HG03280 (cell line): ENCODE measurements at regions not wholly inside any gene's neighbourhood (a gene's known extent, or its start where the extent isn't known, plus 50 kb on each side); places are given as distances from the start of the nearest gene placed in this dataset.

Experiments used
- ATAC-seq: cut with Tn5 transposase; IDR thresholded peaks from one replicate; pipeline ENCODE4 v1.9.1; 2021; ENCODE audit warnings: mild to moderate bottlenecking, moderate library complexity; ENCODE audit not compliant: unreplicated experiment

DNA sequence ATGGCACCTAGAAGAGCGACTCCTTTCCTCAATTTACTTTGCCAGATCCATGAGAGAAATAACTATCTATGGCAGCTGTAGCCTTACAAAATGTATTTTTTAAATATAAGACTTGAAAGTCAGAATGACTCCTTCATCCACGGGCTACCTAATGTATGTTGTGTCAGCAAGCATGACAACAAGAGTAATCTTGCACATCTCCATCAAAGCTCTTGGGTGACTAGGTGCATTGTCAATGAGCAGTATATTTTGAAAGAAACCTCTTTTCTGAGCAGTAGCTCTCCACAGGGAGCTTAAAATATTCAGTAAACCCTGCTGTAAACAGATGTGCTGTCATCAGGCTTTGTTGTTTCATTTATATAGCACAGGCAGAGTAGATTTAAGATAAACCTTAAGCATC is 757.2 kb upstream of the PHF14 start:
- ATAC-seq, result no peak

DNA sequence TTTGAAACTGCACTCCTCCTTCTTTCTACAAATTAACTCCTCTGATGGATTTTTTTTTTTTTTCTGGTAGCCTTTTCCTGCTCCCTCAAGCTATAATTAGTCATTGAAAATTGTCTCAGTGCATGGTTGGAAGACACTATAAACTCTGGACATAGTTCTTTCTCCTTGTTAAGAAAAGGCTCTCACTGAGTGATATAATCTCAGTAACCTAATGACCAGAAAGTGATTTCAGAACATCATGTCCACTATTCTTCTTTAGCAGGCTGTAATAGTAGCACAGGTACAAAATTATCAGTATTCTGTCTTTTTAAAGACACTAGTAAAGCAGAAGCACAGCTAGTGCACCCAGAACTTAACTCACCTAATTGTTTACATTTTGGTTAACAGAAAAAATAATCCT is 752.6 kb upstream of the PHF14 start:
- no peak for ATAC-seq

DNA sequence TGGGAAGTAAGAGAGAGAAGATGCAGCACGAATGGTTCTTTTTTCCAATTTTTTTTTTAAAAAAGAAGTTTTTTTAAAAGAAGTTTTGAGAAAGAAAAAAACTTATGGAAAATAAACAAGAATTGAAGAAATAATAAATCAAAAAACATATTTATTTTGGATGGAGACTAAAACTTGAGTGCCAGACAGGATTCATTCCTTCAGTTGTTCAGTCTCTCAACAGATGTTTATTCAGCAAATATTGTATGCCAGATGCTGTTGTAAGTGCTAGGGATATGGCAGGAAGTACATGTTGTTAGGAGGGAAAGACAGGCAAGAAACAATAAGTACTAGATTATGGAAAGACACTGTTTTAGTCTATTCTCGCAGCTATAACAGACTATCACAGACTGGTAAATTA is 750.7 kb upstream of the PHF14 start:
- ATAC-seq, result no peak

DNA sequence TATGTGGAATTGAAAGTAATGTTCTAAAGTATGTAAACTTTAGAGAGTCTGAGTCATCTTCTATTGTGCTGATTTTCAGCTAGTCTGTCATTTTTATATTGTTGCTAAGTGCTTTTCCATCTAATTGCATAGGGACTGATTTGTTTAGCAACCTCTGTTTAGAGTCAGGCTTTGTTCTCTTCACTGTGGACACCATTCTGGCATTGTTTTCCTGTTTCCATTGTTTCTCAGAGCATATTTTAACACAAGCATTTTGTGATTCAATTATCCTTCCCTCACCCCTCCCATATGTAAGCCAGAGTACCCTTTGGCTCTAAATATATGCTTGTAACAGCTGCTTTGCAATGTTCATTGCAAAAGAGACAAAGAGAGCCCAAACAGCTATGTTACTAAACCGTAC is 748.4 kb upstream of the PHF14 start:
- ATAC-seq, result no peak

DNA sequence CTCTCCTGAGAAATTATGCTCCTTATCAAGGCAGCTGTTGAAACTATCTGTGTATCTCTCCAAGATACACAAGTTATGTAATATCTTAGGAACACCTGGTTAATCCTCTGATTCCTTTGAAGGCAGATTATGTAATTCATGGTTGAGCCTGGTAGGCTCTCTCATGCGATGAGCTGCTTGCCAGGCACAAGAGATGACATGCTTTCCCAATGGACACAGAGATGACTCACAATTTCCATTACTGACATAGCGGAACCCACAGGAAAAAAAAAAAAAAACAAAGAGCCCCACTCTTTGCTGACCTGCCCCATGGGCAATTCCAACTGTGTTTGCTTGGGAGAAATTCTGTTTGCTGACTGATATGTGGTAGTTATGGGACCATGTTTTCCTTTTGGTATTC is 736.4 kb upstream of the PHF14 start:
- no peak for ATAC-seq

DNA sequence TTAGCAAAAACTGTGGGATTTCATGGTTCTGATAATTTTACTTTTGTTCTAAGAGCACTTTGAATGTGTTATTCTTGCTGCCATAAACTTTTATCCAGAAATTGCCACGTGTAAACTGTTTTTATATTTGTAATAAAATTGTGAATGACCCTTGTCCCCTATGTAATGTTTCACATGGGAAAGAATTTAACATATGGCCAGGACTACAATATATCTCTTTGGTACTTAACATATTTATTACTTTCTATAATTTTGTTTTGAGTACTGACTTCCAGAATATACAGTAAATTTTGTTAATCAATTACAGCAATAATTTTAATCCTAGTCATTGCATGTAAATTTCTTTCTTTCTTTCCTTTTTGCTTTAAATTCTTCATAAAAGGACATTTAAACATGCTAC is 735.0 kb upstream of the PHF14 start:
- no peak for ATAC-seq

GRCh38 chr7:10239695-10240345 is 733.9 kb upstream of the PHF14 start:
- no peak for ATAC-seq

- no peak for ATAC-seq
These were observed 728.3 kb upstream of the PHF14 start for GRCh38 chr7:10245406-10245805.

DNA sequence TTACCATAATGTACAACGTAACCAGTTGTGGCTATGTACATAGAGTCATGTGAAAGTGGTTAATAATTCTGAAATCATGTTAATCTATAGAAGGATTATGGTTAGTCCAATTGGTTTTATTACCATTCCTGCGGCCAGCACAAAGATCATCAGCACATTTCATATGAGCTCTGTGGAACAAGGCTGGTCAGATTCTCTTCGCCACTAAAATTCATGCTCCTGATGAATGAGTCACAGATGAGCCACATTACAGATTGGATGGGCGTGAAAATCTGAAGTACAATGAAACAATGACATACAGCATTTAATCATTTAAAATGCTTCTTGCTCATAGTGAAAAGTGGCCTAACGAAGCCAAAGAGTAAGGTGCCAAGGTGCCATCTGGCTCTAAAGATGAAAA is 716.2 kb upstream of the PHF14 start:
- ATAC-seq, result no peak

- ATAC-seq, result no peak
These were observed 706.7 kb upstream of the PHF14 start for GRCh38 chr7:10266976-10267375.

GRCh38 chr7:10268034-10268433 is 705.6 kb upstream of the PHF14 start:
- ATAC-seq, result no peak

DNA sequence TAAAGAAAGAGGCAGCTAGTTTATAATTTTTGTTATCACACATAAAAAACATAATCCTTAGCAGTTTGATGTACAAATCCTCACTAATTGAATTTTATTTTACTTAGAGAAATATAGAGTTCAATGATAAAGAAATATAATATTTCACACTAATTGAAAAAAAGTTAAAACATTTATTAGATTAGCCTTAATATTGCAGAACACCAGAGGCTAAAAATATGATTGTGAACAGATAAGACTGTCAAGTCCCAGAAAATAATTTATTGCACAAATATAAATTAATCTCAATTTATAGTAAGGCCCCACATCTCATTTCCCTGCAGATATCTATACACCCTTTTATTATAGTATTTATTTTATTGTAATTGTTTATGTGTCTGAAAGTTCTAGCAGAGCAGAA is 690.8 kb upstream of the PHF14 start:
- ATAC-seq, result no peak

- no peak for ATAC-seq
These were observed 689.7 kb upstream of the PHF14 start for GRCh38 chr7:10284001-10284400.

DNA sequence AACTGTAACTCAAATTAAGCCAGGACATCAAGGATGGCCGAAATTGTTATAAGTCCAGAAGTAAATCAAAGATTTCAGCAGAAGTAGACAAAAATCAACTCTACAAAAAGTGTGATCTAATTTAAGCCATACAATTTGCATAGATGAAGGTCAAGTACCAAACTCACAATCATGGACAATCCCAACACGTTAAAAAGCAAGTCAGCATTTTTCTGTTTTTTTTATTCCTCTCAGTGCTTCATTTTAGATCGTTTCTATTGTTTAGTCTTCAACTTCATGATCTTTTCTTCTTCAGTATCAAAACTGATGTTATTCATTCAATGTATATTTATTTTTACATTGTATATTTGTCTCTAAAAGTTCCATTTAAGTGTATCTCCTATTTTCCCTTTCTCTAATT is 674.3 kb upstream of the PHF14 start:
- ATAC-seq, result no peak

DNA sequence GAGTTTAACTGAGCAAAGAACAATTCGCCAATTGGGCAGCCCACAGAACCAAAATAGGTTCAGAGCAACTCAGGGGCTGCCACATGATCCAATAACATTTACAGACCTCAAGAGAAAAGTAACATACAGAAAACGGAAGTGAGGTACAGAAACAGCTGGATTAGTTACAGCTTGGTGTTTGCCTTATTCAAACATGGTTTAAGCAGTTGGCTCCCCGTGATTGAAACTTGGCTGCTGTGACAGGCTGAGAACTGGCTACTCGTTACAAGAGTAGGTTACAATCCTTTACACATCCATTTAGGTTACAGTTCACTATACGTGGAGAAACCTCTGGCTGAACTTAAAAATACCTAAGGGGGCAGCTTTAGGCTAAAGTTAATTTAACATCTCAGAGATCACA is 673.1 kb upstream of the PHF14 start:
- no peak for ATAC-seq

DNA sequence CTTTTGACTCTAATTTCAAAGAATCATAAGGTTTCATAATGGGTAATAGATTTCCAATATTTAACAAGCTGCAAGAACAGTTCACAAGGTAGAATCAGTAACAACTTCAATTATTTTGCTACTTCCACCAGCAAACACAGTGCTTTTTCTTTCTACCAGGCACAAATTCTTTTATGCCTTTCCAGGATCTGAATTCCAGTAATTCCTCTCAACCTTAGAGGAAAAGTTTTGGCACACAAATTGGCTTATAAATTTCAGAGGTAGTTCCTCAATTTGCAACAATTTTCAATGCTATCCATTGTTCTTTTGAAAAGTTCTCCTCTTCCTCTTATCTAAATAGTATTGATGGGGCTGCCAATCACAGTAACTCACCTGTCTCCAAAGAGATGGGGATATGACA is 665.4 kb upstream of the PHF14 start:
- no peak for ATAC-seq

DNA sequence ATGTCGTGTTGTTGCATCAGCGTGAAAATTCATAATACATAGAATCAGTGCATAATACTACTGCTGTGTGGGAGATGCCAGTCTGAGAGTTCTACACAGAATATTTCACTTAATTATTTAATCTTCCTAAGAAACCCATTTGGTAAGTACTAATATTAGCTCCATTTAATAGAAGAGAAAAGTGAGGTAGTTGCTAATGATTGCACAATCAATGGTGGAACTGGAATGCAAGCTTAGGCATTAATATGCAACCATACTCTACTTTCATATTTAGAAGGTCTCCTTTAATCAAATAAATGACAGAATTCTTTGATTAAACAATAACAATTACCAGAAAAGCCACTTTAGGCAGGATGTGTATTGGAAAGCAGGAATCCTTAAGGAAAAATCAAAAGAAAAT is 660.7 kb upstream of the PHF14 start:
- no peak for ATAC-seq

- ATAC-seq, result no peak
These were observed 657.8 kb upstream of the PHF14 start for GRCh38 chr7:10315881-10316280.

DNA sequence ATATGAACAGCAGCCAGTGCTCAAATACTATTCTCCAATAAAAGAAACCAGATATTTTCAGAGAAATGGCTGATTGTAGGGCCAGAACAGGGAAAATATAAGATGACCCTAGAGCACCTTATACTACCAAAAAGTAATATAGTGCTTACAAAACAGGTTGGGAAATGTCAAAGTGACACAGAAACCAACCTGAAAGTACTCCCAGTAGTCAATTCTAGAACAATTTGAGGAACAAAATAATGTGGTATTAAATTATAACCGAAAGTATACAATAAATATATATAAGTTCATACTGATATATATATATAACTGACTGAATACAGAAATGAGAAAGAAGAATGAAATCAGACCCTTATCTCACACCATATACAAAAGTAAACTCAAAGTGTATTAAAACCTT is 657.2 kb upstream of the PHF14 start:
- ATAC-seq, result no peak

GRCh38 chr7:10325395-10325794 is 648.3 kb upstream of the PHF14 start:
- ATAC-seq, result no peak

- no peak for ATAC-seq
These were observed 630.6 kb upstream of the PHF14 start for GRCh38 chr7:10343108-10343507.

DNA sequence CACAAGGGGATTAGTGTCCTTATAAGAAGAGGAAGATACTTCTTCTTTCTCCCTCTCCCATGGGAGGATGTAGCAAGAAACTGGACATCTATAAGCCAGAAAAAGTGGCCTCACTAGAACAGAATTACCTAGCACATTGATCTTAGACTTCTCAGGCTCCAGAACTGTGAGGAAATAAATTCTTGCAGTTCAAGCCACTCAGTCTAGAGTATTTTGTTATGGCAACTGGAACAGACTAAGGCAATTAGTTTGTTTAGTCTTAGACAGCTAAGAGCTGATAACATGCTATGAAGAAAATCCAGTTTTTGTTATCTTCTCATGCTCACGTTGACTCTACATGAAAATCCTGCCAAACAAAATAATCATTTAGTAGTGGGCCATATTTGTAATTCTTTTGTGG is 627.6 kb upstream of the PHF14 start:
- no peak for ATAC-seq

DNA sequence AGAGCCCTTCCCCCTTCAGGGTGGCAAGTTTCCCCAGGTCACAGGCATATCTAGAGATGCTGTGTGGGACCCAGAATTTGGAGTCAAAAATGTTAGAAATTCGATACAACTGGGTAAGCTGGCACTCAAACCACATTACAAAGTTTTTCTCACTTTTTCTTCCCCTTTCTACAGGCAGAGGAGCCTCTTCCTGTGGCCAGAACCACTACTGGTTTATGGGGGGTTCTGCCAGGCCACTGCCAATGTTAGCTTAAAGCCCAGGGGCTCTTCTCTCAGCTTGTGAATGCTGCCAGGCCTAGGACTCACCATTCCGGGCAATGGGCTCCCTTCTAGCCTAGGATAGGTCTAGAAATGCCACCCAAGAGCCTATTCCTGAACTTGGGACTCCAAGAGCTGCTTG is 617.9 kb upstream of the PHF14 start:
- no peak for ATAC-seq

DNA sequence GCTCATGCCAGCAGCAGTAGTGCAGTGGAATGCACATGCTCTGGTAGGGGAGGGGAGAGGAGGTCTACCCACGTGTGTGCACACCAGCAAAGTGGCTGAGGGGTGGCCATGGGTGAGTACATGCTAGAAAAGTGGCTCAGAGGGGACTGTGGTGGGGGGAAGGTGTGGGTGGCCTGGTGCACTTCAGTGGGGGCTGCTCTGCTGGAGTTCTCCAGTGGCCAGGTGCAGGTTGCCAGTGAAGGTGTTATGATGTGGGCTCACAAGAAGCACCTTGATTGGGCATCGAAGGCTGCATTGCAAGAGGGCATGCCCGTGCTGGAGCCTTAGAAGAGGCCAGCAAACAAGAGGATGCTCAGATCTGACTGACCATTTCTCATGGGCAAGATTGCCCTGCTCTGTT is 613.6 kb upstream of the PHF14 start:
- ATAC-seq, result no peak
